Effector memory CD8-positive, alpha-beta T cell (primary cell): ENCODE measurements at regions not wholly inside any gene's neighbourhood (a gene's known extent, or its start where the extent isn't known, plus 50 kb on each side); places are given as distances from the start of the nearest gene placed in this dataset.
"Not testable (repeated sequence)": the region's sequence is repeated elsewhere in the genome, so short reads cannot be mapped to it uniquely, and the experiment has no call there.

Experiments
- ATAC-seq: fragments of 150-1000 bp; cut with Tn5 transposase; replicated peaks from 2 replicates; pipeline ENCODE4 v1.10.0; 2021; ENCODE audit warnings: mild to moderate bottlenecking, moderate library complexity
- DNase-seq, 3 experiments: peaks; one replicate each; pipeline ENCODE4 v3.0.0; 2021
- H3K27ac Mint-ChIP-seq, 2 donors: one replicate each; pipeline ENCODE4 v1.8.0; 2022; ENCODE audit warnings: mild to moderate bottlenecking in 2 of 2, mixed read lengths in 2 of 2, moderate library complexity in 2 of 2
- H3K27me3 Mint-ChIP-seq, 2 donors: one replicate each; pipeline ENCODE4 v1.8.0; 2022; ENCODE audit warnings: mixed read lengths in 2 of 2
- H3K36me3 Mint-ChIP-seq: one replicate; pipeline ENCODE4 v1.8.0; 2022; ENCODE audit warnings: mild to moderate bottlenecking, moderate library complexity, mixed read lengths; ENCODE audit not compliant: insufficient read depth
- H3K4me1 Mint-ChIP-seq, 2 donors: one replicate each; pipeline ENCODE4 v1.8.0; 2022; ENCODE audit warnings: low read depth in 2 of 2, mixed read lengths in 2 of 2
- H3K4me3 Mint-ChIP-seq, 2 donors: one replicate each; pipeline ENCODE4 v1.8.0; 2022; ENCODE audit warnings: mild to moderate bottlenecking in 2 of 2, mixed read lengths in 2 of 2, moderate library complexity in 2 of 2
- H3K9me3 Mint-ChIP-seq, 2 donors: one replicate each; pipeline ENCODE4 v1.8.0; 2022; ENCODE audit warnings: mixed read lengths in 2 of 2

DNA sequence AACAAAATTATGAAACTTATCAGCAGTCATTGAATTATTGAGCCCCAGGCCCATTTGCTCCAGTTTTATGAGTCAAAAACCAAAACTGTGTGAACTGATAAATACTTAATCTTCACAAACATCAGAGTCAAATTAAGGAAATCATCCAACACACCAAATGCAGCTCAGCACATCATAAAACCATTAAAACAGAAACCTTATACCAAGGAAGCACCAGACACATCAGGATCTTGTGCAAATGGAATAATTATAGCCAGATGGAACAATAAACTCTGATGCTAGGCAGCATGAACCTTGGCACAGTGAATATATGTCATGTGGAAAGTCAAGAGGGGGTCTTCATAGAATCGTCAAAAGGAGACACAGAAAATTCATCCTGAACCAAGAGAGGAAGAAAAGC, 410.7 kb upstream of the API5 start:
- ATAC-seq (no peak), DNase-seq (no peak)
- Mint-ChIP-seq H3K27ac (no peak overlapping the region), H3K27me3 (no peaks in the 10 kb centered on the region), H3K36me3 (no peaks in the 10 kb centered on the region), H3K9me3 (peaks cover 8 to 9% of the 10 kb centered on the region in 2 donors), H3K4me1 (no peaks in the 10 kb centered on the region), H3K4me3 (no peak overlapping the region)

DNA sequence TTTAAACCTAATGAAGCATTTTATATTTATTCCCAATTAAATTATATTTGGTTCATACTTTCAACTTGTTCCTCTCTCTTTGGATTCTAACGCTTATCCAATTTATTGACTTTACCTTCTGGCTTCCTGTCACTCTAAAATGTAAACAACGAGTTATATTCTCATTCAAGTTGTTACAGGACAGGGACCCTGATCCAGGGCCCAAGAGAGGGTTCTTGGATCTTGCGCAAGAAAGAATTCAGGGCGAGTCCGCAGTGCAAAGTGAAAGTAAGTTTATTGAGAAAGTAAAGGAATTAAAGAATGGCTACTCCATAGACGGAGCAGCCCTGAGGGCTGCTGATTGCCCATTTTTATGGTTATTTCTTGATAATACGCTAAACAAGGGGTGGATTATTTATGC, 405.6 kb upstream of the API5 start:
- no peaks in the 10 kb centered on the region for H3K27me3 Mint-ChIP-seq
- peaks cover 7 to 24% of the 10 kb centered on the region in 2 donors for H3K9me3 Mint-ChIP-seq
- no peak overlapping the region for H3K4me3 Mint-ChIP-seq
- H3K4me1 Mint-ChIP-seq, result no peaks in the 10 kb centered on the region
- no peak for ATAC-seq
- H3K27ac Mint-ChIP-seq, result no peak overlapping the region
- DNase-seq, result no peak
- H3K36me3 Mint-ChIP-seq, result no peaks in the 10 kb centered on the region

DNA sequence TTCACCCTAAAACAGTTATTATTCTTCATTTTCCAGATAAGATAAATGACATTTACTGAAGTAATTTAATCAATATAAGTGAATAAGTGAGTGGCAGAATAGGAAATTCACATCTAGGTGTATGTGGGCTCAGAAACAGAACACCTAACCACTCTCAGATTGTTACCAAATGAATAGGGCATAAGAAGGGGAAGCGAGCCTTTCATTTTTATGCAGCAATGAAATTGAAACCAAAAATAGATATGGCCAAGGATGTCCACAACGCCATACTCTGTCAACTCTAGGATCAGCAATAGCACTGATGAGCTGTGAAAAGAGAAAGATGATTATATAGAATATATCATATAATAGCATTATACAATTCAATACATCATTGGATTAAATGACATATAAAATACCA, 398.1 kb upstream of the API5 start:
- Mint-ChIP-seq H3K4me1 (no peaks in the 10 kb centered on the region), H3K4me3 (no peak overlapping the region), H3K27ac (no peak overlapping the region), H3K9me3 (peaks cover 5 to 29% of the 10 kb centered on the region in 2 donors), H3K36me3 (no peaks in the 10 kb centered on the region), H3K27me3 (no peaks in the 10 kb centered on the region)
- no peak for DNase-seq
- no peak for ATAC-seq

DNA sequence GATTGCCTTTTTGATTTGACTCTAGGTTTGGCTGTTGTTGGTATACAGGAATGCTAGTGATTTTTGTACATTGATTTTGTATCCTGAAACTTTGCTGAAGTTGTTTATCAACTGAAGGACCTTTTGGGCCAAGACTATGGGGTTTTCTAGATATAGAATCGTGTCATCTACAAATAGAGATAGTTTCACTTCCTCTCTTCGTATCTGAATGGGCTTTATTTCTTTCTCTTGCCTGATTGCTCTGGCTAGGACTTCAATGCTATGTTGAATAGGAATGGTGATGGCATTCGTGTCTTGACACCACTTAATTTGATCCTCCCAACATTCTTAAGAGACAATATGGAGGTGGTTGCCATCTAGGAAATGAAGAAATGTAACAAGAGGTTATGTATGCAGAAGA, 388.1 kb upstream of the API5 start:
- no peak for DNase-seq
- no peaks in the 10 kb centered on the region for H3K4me1 Mint-ChIP-seq
- ATAC-seq, result no peak
- H3K9me3 Mint-ChIP-seq, result peaks cover 0 to 1% of the 10 kb centered on the region in 2 donors
- no peaks in the 10 kb centered on the region for H3K36me3 Mint-ChIP-seq
- no peaks in the 10 kb centered on the region for H3K27me3 Mint-ChIP-seq
- H3K27ac Mint-ChIP-seq, result no peak overlapping the region
- no peak overlapping the region for H3K4me3 Mint-ChIP-seq

DNA sequence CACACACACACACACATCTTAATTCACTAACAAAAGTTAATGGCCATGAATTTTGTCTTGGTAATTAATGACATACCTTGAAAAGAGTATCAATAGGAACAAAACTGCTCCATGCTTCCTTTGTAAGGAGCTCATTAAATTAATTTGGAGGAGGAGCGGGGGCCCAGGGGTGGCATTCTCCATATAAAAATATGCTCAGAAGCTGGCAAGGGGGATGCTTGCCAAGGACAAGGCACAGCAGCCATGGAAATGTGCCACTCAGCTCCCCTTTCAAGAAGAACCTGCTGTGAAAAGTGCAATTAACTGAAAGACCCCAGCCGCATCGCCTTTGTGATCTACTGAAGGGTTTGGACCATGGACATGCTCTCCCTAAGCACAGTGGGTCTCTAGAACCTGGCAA, 385.9 kb upstream of the API5 start:
- Mint-ChIP-seq H3K27me3 (no peaks in the 10 kb centered on the region), H3K9me3 (peaks cover 5 to 8% of the 10 kb centered on the region in 2 donors), H3K27ac (no peak overlapping the region), H3K4me1 (no peaks in the 10 kb centered on the region), H3K36me3 (no peaks in the 10 kb centered on the region), H3K4me3 (no peak overlapping the region)
- no peak for DNase-seq
- no peak for ATAC-seq

DNA sequence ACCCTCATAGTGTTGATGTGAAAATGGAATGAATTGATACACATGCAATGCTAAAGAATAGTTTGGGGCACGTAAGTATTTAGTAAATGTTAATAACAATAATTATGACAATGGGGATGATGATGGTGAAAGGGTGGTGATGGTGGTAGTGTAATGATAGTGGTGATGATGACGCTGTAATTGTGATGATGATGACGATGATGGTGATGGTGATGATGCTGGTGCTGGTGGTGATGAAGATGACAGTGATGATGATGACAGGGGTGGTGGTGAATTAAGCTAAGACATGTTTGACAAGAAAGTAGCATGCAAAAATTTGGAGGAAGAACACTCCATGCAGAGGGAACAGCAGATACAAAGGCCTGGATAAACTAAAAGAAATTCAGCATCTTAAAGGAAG, 364.4 kb upstream of the API5 start:
- ATAC-seq (no peak), DNase-seq (no peak)
- no peaks in the 10 kb centered on the region for H3K4me1 Mint-ChIP-seq
- no peaks in the 10 kb centered on the region for H3K36me3 Mint-ChIP-seq
- H3K27me3 Mint-ChIP-seq, result no peaks in the 10 kb centered on the region
- peaks cover 8 to 10% of the 10 kb centered on the region in 2 donors for H3K9me3 Mint-ChIP-seq
- no peak overlapping the region for H3K27ac Mint-ChIP-seq
- no peak overlapping the region for H3K4me3 Mint-ChIP-seq

DNA sequence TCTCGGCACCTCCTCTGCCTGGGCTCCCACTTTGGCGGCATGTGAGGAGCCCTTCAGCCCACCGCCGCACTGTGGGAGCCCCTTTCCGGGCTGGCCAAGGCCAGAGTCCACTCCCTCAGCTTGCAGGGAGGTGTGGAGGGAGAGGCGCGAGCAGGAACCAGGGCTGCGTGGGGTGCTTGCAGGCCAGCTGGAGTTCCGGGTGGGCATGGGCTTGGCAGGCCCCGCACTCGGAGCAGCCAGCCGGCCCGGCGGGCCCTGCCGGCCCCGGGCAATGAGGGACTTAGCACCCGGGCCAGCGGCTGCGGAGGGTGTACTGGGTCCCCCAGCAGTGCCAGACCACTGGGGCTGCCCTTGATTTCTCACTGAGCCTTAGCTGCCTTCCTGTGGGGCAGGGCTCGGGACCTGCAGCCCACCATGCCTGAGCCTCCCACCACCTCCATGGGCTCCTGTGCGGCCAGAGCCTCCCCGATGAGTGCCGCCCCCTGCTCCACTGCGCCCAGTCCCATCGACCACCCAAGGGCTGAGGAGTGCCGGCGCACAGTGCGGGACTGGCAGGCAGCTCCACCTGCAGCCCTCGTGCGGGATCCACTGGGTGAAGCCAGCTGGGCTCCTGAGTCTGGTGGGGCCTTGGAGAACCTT, 361.9 kb upstream of the API5 start:
- H3K9me3 Mint-ChIP-seq, H3K4me3 Mint-ChIP-seq, H3K27ac Mint-ChIP-seq, H3K27me3 Mint-ChIP-seq, DNase-seq, H3K36me3 Mint-ChIP-seq, ATAC-seq, H3K4me1 Mint-ChIP-seq: not testable (repeated sequence)

DNA sequence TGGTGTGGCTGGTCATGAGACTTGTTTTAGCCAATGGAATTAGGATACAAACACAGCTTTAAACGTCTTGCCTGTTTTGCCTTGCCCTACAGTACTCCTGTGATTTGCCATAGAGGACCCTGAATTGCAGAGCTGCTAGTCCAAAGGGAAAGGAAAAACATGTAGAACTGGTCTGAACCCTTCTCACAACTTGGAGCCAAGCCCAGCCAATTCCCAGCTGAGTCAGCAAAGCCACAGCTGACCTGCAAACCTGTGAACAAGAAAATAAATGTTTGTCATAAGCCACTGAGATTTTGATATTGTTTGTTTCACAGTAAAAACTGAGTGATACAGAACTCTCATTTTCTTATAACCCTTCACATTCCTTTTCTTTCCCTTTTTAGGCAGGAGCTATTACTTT, 360.5 kb upstream of the API5 start:
- Mint-ChIP-seq H3K36me3 (no peaks in the 10 kb centered on the region), H3K27ac (no peak overlapping the region), H3K9me3 (peaks cover 8 to 13% of the 10 kb centered on the region in 2 donors), H3K4me1 (no peaks in the 10 kb centered on the region), H3K27me3 (no peaks in the 10 kb centered on the region), H3K4me3 (no peak overlapping the region)
- ATAC-seq (no peak), DNase-seq (no peak)

DNA sequence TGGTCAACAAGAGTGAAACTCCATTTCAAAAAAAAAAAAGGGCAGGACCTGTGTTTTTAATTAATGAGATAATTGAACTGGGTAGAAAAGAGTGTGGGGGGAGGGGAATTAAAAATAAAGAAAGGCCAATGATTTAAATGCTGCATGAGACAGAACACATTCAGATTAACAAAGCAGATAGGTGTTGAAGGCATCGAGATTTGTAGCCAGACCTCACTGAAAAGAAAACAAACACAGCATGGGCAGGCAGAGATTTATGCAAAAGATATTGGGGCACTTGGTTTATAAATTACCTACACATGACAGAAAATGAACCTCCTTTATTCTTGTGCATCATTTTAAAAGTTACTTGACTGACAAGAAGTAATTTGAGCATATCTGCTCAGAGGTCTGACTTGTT, 354.0 kb upstream of the API5 start:
- Mint-ChIP-seq H3K4me3 (no peak overlapping the region), H3K36me3 (no peaks in the 10 kb centered on the region), H3K27me3 (no peaks in the 10 kb centered on the region), H3K9me3 (peaks cover 0 to 7% of the 10 kb centered on the region in 2 donors), H3K4me1 (no peaks in the 10 kb centered on the region), H3K27ac (no peak overlapping the region)
- DNase-seq (no peak), ATAC-seq (no peak)

DNA sequence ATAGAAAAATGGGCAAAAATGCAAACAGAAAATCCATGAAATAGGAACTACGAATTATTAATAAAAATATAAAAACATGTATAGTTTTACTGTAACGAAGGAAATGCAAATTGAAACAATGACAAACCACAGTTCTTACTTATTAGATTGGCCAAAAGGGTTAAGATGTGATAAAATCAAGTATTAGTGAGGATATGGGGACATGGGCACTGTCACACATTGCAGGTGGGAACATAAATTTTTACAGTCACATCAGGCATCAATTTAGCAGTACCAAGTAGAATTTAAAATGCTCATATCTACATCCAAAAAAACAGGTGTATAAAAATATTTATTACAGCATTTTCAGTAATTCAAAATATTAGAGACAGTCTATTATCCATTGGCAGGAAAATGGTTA, 353.2 kb upstream of the API5 start:
- H3K27me3 Mint-ChIP-seq, result no peaks in the 10 kb centered on the region
- H3K27ac Mint-ChIP-seq, result no peak overlapping the region
- no peak for DNase-seq
- no peaks in the 10 kb centered on the region for H3K36me3 Mint-ChIP-seq
- H3K4me1 Mint-ChIP-seq, result no peaks in the 10 kb centered on the region
- ATAC-seq, result no peak
- peaks cover 0 to 9% of the 10 kb centered on the region in 2 donors for H3K9me3 Mint-ChIP-seq
- H3K4me3 Mint-ChIP-seq, result no peak overlapping the region

DNA sequence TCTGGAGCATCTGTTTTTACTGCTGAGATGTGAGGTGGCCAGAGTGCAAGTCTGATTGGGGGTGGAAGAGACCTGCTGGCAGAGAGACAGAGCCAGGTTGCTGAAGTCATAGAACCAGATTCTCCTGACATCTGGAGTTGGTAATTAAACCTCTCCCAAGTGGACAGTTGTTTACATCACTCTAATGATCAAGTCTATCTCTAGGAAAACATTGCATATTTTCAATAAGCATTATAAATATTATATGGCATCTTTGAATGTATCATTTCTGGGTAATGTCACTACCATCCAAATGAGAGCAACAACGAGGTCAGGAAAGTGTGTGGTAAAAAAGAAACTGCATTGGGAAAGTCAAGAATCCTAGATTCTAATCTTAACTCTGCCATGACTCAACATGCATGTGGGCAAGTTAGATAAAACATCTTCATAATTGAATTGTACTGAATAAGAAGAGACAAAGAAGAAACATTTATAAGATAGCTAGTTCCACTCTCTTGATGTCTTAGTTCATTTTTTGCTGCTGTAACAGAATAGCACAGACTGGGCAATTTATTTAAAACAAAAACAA, 351.2 kb upstream of the API5 start:
- no peak overlapping the region for H3K4me3 Mint-ChIP-seq
- DNase-seq (no peak), ATAC-seq (no peak)
- H3K27me3 Mint-ChIP-seq, result no peaks in the 10 kb centered on the region
- H3K4me1 Mint-ChIP-seq, result no peaks in the 10 kb centered on the region
- peaks cover 3% of the 10 kb centered on the region for H3K36me3 Mint-ChIP-seq
- H3K27ac Mint-ChIP-seq, result no peak overlapping the region
- peaks cover 8% of the 10 kb centered on the region in 2 donors for H3K9me3 Mint-ChIP-seq

DNA sequence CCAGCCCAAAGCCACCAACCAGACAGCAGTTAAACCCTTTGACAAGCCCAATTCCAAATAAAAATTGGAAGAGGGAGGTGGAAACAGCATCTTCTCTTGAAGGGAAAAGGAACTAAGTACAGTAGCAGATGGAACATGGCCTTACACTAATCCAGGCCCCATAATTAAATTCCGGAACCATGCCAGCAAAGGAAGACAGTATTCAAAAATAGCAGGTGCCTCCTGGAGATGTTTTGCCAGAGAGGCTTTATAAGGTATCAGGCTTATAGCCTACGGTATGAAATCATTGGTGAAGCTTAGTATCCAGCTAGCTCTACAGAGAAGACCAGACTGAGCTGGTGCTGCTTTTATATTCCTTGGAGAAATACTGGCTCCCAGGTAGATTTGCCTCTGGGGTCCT, 344.1 kb upstream of the API5 start:
- Mint-ChIP-seq H3K27ac (no peak overlapping the region), H3K9me3 (peaks cover 11 to 30% of the 10 kb centered on the region in 2 donors), H3K36me3 (peaks cover 3% of the 10 kb centered on the region), H3K4me3 (no peak overlapping the region), H3K27me3 (no peaks in the 10 kb centered on the region), H3K4me1 (no peaks in the 10 kb centered on the region)
- ATAC-seq (no peak), DNase-seq (no peak)

DNA sequence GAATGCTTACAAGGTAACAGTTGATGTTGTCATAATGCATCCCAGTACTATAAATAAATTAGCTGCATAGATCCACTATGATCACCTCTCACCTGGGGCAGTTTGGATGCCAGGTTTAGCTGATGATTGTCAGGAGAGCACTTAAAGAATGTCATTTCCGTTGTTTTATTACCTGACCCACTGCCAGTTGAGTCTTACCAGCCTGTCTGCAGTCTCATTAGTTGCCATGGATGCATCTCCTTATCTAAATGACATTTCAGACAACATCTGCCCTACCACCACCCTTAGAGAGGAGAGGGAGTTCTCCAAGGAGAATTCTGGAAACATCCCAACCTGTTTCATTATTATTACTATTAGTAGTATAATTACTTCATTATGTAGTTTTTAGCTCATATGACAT, 339.1 kb upstream of the API5 start:
- H3K36me3 Mint-ChIP-seq, result no peaks in the 10 kb centered on the region
- no peaks in the 10 kb centered on the region for H3K27me3 Mint-ChIP-seq
- peaks cover 5 to 15% of the 10 kb centered on the region in 2 donors for H3K9me3 Mint-ChIP-seq
- no peak for ATAC-seq
- no peak for DNase-seq
- H3K27ac Mint-ChIP-seq, result no peak overlapping the region
- H3K4me1 Mint-ChIP-seq, result no peaks in the 10 kb centered on the region
- no peak overlapping the region for H3K4me3 Mint-ChIP-seq

DNA sequence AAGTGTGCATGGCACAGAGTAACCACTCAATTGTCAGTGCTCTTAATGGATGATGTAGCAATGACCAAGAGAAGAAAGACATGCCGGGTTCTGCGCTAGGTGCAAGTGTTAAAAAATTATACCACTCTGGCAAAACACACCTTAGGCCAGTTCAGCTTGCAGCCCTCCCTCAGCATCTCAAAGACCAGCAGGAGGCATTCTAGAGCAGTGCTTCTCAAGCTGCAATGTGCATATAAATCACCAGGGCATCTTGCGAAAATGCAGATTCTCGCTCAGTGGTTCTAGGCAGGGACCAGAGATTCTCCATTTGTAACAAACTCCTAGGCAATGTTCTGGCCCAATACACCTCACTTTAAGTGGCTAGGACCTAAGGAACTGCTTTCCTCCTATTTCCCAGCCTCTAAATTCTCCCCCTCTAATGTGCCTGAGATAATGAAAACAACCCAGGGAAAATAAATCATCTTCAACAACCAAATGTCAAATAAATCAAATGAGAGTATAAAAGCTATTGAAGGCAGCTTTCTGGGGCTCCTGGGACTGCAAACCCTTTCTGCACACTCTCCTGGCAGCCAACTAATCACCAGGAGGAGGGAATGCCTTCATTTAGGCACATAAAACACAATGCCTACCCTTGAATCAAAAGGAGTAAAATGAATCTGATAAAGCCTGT, 337.2 kb upstream of the API5 start:
- H3K4me3 Mint-ChIP-seq, result no peak overlapping the region
- ATAC-seq (no peak), DNase-seq (no peak)
- H3K9me3 Mint-ChIP-seq, result peaks cover 14 to 23% of the 10 kb centered on the region in 2 donors
- H3K4me1 Mint-ChIP-seq, result no peaks in the 10 kb centered on the region
- no peak overlapping the region for H3K27ac Mint-ChIP-seq
- H3K27me3 Mint-ChIP-seq, result no peaks in the 10 kb centered on the region
- no peaks in the 10 kb centered on the region for H3K36me3 Mint-ChIP-seq
